Testis (tissue), 2 donors: ENCODE measurements at regions not wholly inside any gene's neighbourhood (a gene's known extent, or its start where the extent isn't known, plus 50 kb on each side); places are given as distances from the start of the nearest gene placed in this dataset.

Experiments used
- POLR2A ChIP-seq: fragments of 450-650 bp; IDR thresholded peaks from one replicate; pipeline ENCODE4 v1.6.1; 2017; ENCODE audit warnings: antibody characterized with exemption, mild to moderate bottlenecking, moderate library complexity
- TF ChIP-seq, protein P1 (sequence below), 3 experiments: fragments of 450-650 bp in 2 of 3; fragments of 200-600 bp in 1 of 3; sonication (generic) in 1 of 3; IDR thresholded peaks; one replicate each; pipeline ENCODE4 v1.5.1; 2016 to 2019; ENCODE audit warnings: antibody characterized with exemption in 3 of 3, mild to moderate bottlenecking in 2 of 3, moderate library complexity in 1 of 3

DNA sequence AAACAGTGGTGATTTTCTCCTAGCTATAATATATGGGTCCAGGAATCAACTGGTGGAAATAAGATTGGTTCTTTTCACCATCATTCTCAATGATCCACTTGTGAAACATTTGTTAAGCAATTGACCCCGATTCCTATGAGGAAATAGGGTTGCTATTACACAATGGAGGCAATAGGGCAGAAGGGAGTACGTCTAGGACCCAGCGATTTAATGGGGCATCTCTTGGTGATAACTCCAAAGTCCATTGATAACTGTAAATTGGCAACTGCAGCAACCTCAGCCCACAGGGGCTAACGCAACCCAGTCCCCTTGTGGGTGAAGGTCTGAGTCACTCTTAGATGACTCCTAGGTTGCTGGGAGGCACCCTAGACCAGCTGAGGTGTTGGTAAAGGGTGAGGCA lies 62.5 kb upstream of the BARHL2 start:
- TF ChIP-seq, protein P1, sequence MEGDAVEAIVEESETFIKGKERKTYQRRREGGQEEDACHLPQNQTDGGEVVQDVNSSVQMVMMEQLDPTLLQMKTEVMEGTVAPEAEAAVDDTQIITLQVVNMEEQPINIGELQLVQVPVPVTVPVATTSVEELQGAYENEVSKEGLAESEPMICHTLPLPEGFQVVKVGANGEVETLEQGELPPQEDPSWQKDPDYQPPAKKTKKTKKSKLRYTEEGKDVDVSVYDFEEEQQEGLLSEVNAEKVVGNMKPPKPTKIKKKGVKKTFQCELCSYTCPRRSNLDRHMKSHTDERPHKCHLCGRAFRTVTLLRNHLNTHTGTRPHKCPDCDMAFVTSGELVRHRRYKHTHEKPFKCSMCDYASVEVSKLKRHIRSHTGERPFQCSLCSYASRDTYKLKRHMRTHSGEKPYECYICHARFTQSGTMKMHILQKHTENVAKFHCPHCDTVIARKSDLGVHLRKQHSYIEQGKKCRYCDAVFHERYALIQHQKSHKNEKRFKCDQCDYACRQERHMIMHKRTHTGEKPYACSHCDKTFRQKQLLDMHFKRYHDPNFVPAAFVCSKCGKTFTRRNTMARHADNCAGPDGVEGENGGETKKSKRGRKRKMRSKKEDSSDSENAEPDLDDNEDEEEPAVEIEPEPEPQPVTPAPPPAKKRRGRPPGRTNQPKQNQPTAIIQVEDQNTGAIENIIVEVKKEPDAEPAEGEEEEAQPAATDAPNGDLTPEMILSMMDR (IDR thresholded peaks at IDR 0.05), result no peak
- TF ChIP-seq POLR2A, result no peak
